Germinal center (tissue), 1 donor: ENCODE measurements at regions not wholly inside any gene's neighbourhood (a gene's known extent, or its start where the extent isn't known, plus 50 kb on each side); places are given as distances from the start of the nearest gene placed in this dataset.
"Not testable (repeated sequence)": the region's sequence is repeated elsewhere in the genome, so short reads cannot be mapped to it uniquely, and the experiment has no call there.

Experiments used
- DNase-seq: peaks from one replicate; pipeline ENCODE4 v3.0.0; 2012; ENCODE audit warnings: mixed read lengths, low spot score

DNA sequence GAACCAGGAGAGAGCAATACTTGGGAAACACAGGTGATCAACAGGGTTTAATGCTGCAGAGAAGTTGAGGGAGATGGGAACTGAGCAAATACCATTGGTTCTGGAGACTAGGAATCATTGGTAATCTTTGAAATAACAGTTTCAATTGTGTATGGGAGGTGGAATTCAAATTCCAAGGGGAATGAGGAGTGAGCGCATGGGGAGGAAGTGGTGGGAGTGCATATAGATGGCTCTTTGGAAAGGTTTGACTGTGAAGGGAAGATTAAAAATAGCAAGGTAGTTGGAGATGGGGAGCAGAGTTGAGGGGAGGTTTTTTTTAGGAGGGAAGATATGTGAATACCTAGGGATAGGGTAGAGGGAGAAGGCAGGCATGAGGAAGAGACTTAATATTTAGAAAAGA, 51.1 kb upstream of the ROPN1 start:
- no peak for DNase-seq

DNA sequence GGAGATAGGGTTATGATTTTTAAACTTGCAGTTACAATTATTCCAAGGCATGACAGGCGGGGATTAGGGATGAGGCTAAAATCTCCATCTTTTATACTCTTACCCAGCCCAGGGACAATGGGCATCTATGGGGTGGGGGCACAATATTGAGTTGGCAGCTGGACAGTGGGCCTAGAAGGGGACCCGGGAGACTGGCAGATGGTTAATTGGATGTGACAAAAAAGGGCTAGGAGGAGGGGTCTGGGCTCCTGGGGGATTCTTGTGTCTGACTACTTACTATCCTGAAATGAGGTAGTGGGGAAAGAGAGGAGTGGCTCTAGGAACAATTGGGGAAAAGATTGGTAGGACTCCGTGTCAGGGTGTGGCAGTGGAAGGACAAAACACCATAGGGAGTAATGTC, 53.0 kb upstream of the ROPN1 start:
- DNase-seq, result no peak

DNA sequence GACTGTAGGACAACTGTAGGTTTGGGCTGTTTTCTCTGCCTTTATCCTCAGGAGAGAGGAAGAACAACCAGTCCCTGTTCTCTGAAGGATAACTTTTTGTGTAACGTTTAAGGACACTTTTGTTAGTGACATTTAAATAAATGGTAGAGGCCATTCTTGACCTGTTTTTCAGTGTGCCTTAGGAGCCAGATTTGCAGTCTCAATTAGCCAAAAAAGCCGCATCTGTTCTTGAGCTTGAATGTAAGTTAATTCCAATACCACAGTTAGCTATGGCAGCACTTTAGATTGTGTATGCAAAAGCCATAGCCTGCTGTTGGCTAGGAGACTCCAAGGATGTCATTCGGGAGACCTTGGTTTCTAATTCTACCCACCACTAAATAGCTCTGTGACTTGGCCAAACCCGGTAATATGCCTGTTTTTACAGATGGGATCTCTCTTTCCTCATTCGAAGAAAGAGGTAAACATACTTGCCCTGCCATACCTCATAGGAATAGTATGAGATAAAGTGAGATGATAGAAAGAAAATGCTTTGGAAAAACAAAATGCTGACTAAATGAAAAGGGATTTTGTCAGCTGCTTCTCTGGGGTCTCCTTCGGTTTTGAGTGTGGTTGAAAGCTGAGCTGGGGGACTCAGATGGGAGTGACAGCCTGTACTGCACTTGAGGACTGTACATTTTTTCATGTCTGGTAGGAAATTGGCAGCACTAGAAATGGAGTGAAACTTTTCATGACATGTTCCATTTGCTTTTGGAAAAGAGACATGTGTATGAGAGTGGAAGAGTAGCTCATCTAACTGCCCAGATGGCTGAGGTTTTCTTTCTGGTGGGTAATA, 57.3 kb upstream of the ROPN1 start:
- no peak for DNase-seq

DNA sequence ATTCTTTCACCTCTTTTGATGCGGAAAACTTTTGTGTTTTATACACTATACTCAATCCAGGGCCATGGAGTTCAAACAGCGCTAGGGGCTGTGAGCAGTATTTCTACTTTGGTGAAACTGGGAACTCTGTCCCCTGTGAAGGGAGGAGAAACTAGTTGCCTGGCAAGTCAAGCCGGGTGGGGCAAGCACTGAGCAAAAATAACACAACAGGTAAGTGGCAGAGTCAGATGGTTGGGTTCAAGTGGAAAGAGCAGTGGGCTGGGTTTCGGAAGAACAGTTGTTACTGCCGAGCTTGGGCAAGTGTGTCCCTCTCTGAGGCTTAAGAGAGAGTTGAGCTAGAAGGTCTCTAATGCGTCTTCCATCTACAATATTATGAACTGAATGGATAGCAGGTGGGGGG, 59.7 kb upstream of the ROPN1 start:
- no peak for DNase-seq

DNA sequence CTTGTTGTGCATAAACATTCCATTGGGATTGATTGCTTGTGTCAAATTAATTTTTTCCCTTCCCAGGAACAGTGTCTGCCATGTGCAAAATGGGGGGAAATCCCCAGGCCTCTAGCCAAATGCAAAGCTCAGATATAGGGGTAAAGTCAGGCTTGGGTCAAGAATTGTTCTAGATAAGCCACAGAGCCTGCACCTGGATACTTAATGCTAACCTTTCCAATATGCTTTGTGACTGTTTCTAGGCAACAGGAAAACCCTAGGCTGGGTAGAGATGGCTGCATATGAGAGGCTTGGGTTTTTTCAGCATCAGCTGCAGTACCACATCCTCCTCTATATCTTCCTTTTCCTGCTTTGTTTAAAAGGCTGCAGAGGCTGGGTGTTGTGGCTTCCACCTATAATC, 61.9 kb upstream of the ROPN1 start:
- no peak for DNase-seq

DNA sequence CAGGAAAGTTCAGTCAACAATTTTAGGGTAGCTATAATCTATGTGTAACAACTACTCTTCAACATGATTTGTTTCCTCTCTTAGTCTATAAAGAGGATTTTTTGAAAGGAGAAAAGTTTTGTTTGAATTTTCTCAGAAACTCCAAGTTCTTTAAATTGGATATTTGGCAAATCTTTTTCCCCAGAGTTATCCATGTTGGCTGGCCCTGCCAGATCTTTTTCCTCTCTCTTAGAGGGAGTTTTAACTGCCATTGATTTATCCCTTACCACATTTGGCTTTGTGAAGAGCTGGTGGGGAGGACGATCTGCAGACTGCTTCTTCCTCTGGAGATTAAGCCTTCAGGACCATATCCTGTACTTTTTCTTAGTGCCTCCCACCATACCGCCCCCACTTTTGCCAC, 64.9 kb upstream of the ROPN1 start:
- no peak for DNase-seq

DNA sequence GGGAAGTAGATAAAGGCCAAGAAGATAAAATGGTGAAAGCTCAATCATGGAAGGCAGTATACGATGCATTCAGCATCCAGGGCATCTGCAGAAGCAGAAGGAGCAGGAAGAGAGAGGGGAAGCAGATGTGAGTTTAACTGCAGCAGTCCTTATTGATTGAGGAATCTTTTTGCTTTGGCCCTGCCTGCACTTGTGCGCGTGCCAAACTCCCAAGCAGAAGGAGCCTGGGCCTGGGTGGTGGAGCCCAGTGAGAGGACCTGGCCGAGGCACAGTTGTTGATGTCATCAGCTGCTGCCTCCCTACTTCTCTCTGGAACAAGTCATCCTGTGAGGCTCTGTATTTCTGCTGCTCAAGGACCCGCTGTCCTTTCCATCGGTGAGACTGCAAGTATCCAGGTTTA, 65.5 kb upstream of the ROPN1 start:
- DNase-seq, result no peak

DNA sequence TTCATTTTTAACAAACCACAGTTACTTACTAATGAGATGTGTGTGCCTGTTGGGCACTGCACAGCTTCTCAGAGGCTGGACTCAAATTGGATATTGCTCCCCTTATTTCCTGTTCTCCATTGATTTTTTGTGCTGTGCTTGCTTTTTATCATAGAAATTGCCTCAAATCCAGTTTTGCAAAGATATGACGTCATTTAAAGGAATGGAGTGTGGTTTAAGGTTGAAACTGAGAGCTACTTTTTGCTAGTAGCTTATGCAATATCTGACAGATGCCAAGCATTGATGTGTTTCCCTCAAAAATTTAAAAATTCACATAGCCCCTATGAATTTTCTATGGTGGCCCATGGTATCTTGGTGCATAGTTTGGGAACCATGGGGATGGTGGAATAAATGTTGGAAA, 67.7 kb upstream of the ROPN1 start:
- DNase-seq, result no peak

DNA sequence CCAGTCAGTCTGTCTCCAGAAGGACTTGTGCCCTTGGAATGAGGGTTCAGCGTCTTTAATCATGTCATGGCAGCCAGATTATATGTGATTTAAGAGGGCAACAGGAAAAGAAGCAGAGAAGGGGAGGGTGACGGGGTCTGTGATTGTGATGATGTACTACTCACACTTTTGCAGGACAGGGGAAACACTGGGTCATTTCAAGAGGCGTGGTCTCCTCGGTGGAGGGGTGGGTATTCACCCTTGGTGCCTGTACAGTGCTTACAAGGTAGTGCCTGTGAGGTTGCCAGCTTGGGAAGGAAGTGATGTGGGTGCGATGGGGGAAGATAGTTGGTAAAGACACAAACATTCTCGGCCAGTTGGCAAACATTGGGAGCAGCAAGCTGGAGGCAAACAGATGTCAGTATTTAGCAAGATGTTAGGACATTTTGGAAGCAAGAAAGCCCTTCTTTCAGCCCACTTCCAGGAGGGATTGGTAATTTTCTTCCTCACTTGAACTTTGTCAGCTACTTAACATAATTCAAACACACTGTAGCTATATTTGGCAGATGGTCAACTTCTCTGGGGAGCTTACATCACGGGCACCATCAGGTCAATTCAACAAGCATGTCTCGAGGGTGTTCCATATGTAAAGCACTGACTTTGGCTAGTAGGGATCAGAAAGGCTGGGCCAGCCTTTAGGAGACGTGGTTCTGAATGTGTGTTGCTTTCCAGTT, 71.4 kb upstream of the ROPN1 start:
- DNase-seq, result no peak

DNA sequence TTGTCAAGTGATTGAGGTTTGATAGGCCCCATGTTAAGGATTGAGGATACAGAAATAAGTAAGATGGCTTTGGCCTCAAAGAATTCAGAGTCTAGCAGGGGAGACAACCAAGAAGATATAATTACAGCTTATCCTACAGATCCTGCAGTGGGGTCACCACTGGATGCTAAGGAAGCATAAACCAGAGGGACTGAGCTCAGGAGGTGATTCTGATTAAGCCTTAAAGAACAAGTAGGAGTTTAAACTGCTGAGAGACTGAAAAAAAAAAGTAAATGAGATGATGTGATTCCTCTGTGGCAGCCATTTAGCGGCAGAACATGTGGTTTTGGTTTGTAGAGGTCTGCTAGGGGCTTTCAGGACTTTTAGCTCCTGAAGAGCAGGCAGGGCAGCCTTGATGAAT, 72.1 kb upstream of the ROPN1 start:
- no peak for DNase-seq

DNA sequence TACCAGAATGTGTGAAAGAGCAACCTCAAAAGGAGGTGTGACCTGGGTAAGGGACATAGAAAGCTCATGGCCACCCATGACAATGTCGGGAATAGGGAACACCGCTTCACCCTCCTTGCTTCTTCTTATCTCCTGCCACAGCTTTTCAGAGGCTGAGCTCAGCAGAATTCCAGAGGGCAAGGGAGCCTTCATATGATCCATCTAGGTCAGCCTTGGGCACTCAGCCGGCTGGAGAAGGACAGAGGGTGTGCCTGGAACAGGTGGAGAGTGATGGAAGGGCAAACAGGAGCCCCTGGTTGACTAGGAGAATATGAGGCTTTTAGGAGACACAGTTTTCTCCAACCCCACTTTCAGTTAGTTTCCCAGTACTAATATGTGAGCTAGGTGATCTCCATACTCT, 74.6 kb upstream of the ROPN1 start:
- not testable (repeated sequence) for DNase-seq

DNA sequence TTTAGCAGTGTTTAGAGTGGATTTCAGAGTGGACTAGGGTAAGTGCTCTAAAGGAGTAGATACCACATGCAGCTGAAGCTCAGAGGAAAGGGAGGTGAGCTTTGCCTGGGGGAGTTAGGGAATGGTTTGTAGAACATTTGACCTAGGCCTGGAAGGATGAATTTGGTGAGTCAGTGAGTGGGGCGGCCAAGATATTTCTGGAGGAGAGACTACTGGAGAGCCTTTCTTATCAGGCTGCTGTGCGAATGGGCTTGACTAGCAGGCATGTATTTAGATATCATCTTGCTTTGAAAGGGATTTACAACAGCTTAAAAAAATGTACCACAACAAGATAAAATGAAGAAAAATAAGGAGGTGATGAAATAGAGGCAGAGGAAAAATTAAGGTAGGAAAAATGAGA, 77.8 kb upstream of the ROPN1 start:
- not testable (repeated sequence) for DNase-seq

DNA sequence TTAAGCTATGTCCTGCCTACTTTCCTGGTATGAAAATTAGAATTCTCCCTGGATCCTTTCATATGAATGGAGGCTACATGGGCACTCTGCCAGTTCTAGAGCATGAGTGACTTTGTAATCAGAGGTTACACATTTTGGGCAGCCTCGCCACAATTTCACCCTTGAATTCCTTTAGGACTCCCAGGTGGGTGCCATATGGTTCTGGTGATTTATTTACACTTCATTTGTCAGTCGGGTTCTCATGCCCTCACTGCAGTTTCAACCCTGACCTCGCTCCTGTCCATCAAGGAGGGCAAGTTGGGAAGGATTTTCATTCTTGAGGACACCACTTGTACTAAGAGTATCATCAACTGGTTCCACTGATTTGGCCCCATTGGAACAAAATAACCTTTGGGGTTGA, 83.2 kb upstream of the ROPN1 start:
- DNase-seq, result not testable (repeated sequence)

DNA sequence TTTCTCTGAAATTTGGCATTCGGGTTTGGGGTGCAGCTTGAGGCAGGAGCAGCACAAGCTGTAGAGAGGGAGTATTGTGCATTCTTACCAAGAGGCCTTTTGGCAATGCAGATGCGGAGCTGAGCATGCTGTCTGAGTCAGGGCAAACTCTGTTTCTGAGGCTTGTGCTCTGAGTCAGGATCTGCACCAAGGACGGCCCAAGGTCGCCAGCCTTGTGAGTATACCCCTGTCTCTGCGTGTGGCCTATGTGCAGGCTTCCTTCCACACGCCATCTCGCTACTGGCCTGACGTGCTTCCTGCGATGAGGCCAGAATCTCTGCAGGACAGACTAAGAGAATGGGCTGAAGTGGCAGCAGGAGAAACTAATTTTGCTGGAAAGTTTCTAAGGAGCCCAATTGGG, 83.8 kb upstream of the ROPN1 start:
- no peak for DNase-seq

DNA sequence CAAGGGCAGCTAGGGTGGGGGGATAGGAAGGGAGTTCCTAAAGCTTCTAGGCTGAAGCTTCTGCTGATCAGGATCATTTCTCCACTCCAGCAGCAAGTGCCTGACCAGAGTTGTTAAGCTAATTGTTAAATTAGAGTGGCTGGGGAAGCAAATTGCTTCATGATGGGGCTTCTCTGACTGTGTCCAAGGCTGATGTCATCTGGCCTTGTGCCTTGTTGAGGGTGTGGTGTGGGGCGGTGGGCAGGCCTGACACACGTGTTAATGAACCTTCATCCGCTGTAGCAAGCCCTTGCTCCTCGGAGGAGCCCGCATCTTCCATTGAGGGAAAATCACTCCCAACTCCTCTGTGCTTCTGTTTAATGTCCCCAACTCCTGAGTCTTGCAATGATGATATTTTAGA, 84.3 kb upstream of the ROPN1 start:
- DNase-seq, result no peak

DNA sequence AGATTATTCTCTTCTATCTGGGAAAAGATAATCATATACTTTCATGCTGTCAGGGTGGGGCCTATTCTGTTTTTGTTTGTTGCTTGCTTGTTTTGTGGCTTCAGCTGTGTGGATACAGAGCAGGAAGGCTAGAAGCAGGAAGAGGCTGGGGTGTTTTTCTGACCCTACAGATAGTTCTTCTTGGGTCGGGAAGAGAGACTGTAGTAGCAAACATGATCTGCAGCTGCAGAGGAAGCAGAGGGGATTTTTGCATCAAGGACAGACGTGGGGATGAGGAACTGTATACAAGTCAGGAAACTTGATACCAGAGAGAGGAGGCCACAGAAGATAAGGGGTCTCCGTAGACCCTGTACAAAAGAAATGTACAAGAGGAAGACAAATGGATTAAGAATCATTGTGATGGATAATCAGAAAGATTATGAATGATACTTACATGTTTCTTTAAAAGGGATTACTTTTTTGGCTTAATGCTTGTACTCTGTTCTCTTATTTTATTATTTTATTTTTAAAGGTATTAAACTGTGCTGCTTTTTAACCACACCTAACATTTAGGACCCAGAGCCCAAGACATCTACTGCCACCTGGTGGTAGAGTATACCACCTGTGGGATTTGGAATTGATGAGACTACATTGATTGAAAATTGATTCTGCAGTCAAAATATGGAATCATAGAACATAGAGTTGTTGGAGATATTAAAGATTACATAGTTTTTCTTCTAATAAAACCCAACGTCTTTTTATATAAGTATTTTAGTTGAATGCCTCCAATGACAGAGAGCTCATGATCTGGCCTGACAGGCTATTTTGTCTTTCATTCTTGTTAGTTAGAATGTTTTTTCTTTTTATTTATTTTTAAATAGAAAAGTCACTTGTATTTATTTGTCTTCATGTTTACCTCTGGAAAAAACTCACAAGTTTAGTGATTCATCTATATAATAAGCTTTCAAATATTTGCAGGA, 87.3 kb upstream of the ROPN1 start:
- peak; percentile 10 for DNase-seq

DNA sequence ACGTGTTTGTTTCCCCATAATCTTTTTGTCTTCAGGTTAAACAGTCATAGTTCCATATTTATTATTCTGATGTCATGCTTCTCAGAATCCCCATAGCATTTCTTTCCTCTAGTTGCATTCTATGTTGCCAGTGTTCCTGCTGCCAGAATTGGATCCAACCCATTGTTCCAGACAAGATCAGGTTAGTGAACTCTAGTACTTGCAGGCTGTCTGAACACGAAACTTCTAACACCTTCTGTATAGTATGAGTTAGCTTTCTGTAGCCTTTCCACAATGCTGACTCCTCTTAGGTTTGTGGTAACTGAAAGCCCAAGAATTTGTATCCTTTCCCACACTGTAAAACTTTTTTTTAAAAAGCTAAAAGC, 88.0 kb upstream of the ROPN1 start:
- DNase-seq, result no peak

DNA sequence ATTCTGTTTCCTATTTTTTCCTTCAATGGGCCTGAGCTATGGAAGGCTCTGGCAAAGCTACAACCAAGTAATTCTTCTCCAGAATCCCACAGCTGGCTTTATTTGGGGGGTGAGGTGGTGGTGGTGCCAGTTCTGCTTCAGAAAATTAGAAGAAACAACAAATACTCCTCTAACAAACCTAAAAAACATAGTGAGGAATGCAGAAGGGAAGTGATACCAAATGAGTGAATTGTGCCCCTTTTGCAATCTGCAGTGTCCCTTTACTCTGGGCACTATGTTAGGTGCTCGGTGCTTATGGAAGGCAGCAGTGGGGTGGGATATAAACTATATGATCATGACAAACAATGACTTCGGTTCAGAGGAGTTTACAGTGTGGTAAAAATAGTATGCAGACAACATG, 90.4 kb upstream of the ROPN1 start:
- no peak for DNase-seq

DNA sequence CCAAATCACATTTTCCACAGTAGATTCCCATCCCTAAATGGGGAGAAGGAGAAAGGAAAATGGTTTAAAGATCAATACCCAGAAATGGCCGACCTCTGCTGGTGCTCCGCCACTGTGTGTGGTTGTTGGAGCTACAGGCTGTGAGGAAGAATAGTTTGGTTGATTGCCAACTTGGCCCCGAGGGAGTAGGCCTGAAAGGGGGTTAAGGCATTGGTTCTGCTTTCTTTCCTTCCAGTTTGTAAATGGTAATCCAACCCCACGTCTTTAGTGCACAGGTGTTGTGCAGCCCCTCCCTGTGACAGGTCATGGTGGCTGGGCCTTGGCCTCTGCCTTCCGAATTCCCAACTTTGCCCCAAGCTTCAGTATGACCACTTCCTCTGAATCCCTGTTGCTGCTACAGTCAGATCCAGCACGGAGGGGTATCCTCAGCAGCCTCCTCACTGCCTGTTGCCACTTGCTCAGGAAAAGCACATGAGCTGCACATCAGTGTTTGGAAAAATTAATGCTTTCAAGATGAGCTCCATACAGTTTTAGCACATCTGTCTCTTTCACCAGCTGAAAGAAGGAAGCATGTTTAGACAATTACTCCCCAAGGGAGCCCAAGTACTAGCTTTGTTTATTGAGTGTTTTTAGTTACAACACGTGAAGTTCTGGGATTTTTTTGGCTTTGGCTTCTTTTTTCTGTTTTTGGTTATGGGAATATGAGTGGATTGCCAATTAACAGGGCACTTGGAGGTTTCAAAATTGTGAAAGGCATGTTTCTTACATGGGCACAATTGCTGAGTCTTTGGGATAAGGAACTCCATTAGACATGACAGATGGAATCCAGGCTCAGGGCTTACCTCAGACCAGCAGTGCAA, 92.3 kb upstream of the ROPN1 start:
- DNase-seq, result no peak

DNA sequence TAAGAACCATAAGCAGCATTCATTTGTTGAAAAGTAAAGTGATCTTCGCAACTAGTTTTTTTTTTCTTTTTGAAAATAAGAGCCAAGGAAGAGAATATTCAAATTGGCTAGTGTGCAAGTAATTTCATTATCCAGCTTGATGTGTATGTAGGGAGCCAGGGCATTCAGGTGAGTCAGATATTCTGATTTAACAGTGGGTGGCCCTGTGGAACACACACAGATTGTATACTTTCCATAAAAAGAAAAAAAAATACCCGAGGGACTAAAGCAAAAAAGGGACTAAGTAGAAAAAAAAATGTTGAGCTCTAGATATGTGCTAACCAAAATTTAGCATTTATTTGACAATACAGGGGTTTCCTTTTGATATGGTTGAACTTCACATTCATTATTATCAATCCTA, 96.9 kb upstream of the ROPN1 start:
- DNase-seq, result no peak

DNA sequence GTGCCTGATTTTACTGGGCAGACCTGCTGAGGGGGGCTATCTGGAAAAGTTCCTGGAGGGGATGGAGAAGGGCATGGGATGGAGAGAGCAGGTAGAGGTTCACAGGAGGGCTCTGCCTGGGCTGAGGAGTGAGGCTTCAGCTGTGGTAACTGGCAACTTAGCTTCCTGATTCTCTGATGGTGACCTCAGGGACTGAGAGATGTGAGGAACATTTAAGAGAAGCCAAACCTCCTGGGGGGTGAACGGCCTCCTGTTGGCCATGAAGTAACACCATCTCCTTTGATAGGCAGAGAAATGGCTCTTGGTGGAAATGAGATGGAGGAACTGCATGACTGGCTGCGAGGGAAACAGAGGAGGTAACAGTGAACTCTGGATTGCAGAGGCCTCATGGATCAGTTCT, 97.3 kb upstream of the ROPN1 start:
- no peak for DNase-seq

DNA sequence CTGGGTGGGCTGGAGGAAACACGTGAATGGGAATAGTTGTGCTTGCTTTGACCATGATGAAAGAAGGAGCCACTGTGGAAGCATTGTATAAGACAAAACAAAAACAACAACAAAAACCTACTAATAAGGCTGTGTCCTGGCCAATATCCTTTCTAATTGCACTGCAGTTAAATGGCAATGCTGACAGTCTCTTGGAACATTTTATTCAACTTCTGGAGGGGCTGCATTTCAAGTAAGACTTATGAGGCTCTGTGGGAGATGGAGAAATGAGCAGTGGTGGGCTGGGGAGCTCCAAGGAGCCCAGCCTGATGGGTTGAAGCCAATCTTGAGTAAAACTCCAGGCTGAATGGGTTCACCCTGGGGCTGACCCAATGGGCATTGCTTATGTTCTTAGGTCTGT, 99.8 kb upstream of the ROPN1 start:
- DNase-seq, result no peak
